ENCODE measurements at regions not wholly inside any gene's neighbourhood (a gene's known extent, or its start where the extent isn't known, plus 50 kb on each side); places are given as distances from the start of the nearest gene placed in this dataset.

DNA sequence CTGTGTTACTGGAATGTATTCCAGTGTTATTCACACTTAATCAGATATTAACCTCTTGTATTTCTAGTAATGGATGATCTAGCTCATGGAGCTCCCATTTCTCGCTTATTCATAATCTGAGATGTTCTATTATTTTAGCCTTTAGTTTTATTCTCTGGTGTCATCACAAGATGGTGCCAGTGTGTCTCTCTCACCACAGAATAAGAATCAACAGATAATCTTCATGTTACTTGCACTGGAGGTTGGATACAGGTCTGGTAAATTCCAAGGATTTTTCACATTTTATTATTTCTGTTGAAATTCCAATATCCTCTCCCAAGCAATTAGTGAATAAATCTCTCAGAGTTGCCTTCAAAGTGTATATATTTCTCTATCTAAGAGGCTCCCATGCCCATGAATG lies 74.6 kb downstream of the CASP12 start:
- Histone ChIP-seq H3K9ac (ENCODE audit: low read length) (no peak overlapping the region), H3K4me3 (ENCODE audit: insufficient read depth, low read length, poor library complexity, severe bottlenecking) (no peak overlapping the region), H3K9me2 (replicated peaks; ENCODE audit: insufficient read depth, low read length) (no peaks in the 10 kb centered on the region), H3K9me3 (ENCODE audit: insufficient read depth, low read length) (no peaks in the 10 kb centered on the region), H2AFZ (ENCODE audit: low read depth, low read length, severe bottlenecking) (no peak overlapping the region), H3F3A (ENCODE audit: insufficient read depth) (no peaks in the 10 kb centered on the region), H3K4me2 (ENCODE audit: low read depth, low read length, poor library complexity, severe bottlenecking) (no peak overlapping the region), H3K36me3 (ENCODE audit: low read length) (no peaks in the 10 kb centered on the region), H4K20me1 (ENCODE audit: low read depth, low read length) (no peaks in the 10 kb centered on the region), H3K79me2 (ENCODE audit: insufficient read depth, low read length) (no peaks in the 10 kb centered on the region), H3K27ac (ENCODE audit: low read depth, low read length) (no peak overlapping the region), H3K27me3 (ENCODE audit: low read length) (no peaks in the 10 kb centered on the region)
- TF ChIP-seq EZH2phosphoT487 (conservative IDR thresholded peaks at IDR 0.05; ENCODE audit: low read length), result no peak
- TF ChIP-seq, protein P1, sequence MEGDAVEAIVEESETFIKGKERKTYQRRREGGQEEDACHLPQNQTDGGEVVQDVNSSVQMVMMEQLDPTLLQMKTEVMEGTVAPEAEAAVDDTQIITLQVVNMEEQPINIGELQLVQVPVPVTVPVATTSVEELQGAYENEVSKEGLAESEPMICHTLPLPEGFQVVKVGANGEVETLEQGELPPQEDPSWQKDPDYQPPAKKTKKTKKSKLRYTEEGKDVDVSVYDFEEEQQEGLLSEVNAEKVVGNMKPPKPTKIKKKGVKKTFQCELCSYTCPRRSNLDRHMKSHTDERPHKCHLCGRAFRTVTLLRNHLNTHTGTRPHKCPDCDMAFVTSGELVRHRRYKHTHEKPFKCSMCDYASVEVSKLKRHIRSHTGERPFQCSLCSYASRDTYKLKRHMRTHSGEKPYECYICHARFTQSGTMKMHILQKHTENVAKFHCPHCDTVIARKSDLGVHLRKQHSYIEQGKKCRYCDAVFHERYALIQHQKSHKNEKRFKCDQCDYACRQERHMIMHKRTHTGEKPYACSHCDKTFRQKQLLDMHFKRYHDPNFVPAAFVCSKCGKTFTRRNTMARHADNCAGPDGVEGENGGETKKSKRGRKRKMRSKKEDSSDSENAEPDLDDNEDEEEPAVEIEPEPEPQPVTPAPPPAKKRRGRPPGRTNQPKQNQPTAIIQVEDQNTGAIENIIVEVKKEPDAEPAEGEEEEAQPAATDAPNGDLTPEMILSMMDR (IDR thresholded peaks at IDR 0.05; ENCODE audit: insufficient read depth, low read length, poor library complexity, severe bottlenecking), result no peak

DNA sequence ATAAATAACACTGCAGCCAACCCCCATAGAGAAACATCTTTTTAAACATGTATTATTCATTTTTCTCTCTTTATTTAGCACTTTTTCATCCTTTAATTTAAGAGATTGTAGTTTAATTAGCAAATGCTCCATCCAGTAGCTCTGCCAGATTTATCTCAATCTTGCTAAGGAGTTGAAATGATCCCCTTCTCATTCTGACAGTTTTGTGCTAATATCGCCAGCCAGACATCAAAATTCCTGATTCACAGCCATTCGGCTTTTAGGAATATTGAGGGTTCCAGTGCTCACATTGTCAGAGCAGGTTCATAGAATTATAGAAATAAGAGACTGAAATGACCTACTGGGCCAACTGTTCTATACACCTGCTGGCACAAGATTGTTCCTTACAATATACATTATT lies 77.8 kb downstream of the CASP12 start:
- H3K9me3 ChIP-seq (ENCODE audit: insufficient read depth, low read length), result no peaks in the 10 kb centered on the region
- no peak for TF ChIP-seq EZH2phosphoT487 (conservative IDR thresholded peaks at IDR 0.05; ENCODE audit: low read length)
- TF ChIP-seq, protein P1 (IDR thresholded peaks at IDR 0.05; ENCODE audit: insufficient read depth, low read length, poor library complexity, severe bottlenecking), result no peak
- no peak overlapping the region for H3K9ac ChIP-seq (ENCODE audit: low read length)
- H4K20me1 ChIP-seq (ENCODE audit: low read depth, low read length), result no peaks in the 10 kb centered on the region
- H3F3A ChIP-seq (ENCODE audit: insufficient read depth), result no peaks in the 10 kb centered on the region
- no peaks in the 10 kb centered on the region for H3K27me3 ChIP-seq (ENCODE audit: low read length)
- no peaks in the 10 kb centered on the region for H3K9me2 ChIP-seq (replicated peaks; ENCODE audit: insufficient read depth, low read length)
- no peak overlapping the region for H3K4me3 ChIP-seq (ENCODE audit: insufficient read depth, low read length, poor library complexity, severe bottlenecking)
- no peak overlapping the region for H3K4me2 ChIP-seq (ENCODE audit: low read depth, low read length, poor library complexity, severe bottlenecking)
- no peaks in the 10 kb centered on the region for H3K36me3 ChIP-seq (ENCODE audit: low read length)
- H3K79me2 ChIP-seq (ENCODE audit: insufficient read depth, low read length), result no peaks in the 10 kb centered on the region
- H2AFZ ChIP-seq (ENCODE audit: low read depth, low read length, severe bottlenecking), result no peak overlapping the region
- H3K27ac ChIP-seq (ENCODE audit: low read depth, low read length), result no peak overlapping the region

DNA sequence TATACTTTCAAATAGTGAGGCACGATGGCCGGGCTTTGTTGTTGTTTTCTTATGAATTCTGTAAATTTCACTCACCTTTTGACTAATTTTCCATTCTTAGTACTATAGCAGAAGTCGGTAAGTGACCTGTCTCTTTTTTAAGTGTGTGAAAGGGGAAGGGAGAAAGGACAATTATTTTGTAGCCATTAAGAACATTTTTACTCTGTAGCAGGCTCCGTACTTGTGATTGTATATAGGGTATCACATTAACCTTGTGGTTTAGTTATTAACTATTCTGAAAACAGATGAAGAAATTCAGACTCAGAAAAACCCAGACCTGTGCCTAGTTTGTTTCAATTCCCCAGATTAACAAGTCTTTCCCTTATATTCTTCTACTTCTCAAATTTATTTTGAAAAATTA lies 78.7 kb downstream of the CASP12 start:
- Histone ChIP-seq H3K9ac (ENCODE audit: low read length) (no peak overlapping the region), H3F3A (ENCODE audit: insufficient read depth) (no peaks in the 10 kb centered on the region), H3K79me2 (ENCODE audit: insufficient read depth, low read length) (no peaks in the 10 kb centered on the region), H3K9me2 (replicated peaks; ENCODE audit: insufficient read depth, low read length) (no peaks in the 10 kb centered on the region), H2AFZ (ENCODE audit: low read depth, low read length, severe bottlenecking) (no peak overlapping the region), H3K27me3 (ENCODE audit: low read length) (no peaks in the 10 kb centered on the region), H4K20me1 (ENCODE audit: low read depth, low read length) (no peaks in the 10 kb centered on the region), H3K4me2 (ENCODE audit: low read depth, low read length, poor library complexity, severe bottlenecking) (no peak overlapping the region), H3K36me3 (ENCODE audit: low read length) (no peaks in the 10 kb centered on the region), H3K4me3 (ENCODE audit: insufficient read depth, low read length, poor library complexity, severe bottlenecking) (no peak overlapping the region), H3K9me3 (ENCODE audit: insufficient read depth, low read length) (no peaks in the 10 kb centered on the region), H3K27ac (ENCODE audit: low read depth, low read length) (no peak overlapping the region)
- TF ChIP-seq, protein P1 (IDR thresholded peaks at IDR 0.05; ENCODE audit: insufficient read depth, low read length, poor library complexity, severe bottlenecking), result no peak
- TF ChIP-seq EZH2phosphoT487 (conservative IDR thresholded peaks at IDR 0.05; ENCODE audit: low read length), result no peak

Measured in SU-DHL-6 (cell line).